Suppressor macrophage (primary cell): ENCODE measurements at regions not wholly inside any gene's neighbourhood (a gene's known extent, or its start where the extent isn't known, plus 50 kb on each side); places are given as distances from the start of the nearest gene placed in this dataset.

Experiments
- DNase-seq, 4 experiments: peaks; one replicate each; pipeline ENCODE4 v3.0.0-alpha.2; 2020 to 2022

DNA sequence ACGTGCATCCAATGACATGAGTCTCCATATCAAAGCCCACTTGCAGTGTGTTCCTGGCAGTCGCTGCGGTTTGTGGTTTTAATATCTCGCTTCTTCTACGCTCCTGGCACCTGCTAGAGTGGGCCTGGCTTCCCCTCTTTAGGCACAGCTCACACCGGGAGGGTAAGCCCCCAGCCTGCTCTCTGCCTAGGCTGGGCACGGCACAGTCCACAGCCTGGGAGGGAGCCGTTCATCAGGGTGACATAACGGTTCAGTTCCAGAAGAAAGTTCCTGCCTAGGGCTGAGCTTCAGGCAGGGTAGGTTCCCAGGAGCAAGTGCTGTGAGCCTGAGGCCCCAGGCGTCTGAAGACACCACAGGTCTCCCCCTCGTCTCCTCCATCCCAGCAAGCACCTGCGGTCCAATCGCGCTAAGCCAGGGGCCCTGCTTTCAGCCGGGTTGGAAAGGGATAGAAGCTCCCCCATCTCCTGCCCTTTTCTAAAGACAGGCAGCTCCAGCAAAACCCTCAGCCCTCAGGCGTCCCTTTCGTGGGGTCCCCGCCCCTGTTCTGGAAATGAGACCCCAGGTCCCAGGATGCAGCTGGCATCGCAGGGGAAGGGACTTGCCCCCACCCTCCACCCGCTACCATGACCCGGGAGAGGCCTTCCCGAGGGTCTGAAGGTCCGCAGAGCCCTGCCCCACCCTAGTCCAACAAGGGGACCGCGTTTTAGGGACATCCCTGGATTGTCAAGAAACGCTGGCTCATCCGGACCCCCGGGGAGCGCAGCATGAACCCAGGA, 121.6 kb upstream of the ZNF507 start:
- no peak for DNase-seq

DNA sequence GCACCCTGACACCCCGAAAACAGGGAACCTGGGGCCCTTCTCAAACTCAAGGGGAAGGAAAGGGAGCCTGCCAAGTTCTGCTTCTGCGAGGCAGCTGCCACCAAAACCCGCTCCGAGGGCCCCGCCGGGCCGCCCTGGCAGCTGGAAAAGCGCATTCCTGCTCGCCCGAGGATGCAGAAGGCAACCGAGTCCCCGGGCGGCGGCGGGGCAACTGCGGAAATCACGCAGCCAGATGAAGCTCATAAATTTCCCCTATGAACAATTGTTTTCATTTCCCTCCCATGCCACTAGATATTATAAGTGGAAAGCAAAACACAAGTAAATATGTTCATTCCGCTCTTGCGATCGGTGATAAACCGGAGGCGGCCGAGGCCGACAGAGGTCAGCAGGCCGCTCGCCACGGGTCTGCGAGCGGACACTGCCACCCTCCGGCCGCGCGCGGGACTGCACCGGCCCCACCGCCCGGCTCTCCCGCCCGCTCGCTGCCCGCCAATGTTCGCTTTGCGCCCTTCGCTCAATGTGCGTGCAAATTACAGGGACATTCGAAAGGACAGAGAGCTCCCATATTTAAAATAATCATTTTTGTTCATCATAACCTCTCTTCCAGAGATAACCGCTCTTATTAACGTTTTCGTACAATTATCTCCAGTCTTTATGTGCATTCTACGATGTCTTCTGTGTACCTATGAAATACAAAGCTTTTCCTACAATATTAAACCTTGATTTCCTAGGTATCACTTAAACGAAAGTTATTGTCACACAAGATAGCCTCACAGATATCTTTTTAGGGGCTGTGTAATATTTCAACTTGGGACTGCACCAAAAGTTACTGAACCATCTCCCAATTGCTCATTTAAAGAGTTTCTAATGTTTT, 120.8 kb upstream of the ZNF507 start:
- peak; percentile 65 to 86 (median 80) for DNase-seq

DNA sequence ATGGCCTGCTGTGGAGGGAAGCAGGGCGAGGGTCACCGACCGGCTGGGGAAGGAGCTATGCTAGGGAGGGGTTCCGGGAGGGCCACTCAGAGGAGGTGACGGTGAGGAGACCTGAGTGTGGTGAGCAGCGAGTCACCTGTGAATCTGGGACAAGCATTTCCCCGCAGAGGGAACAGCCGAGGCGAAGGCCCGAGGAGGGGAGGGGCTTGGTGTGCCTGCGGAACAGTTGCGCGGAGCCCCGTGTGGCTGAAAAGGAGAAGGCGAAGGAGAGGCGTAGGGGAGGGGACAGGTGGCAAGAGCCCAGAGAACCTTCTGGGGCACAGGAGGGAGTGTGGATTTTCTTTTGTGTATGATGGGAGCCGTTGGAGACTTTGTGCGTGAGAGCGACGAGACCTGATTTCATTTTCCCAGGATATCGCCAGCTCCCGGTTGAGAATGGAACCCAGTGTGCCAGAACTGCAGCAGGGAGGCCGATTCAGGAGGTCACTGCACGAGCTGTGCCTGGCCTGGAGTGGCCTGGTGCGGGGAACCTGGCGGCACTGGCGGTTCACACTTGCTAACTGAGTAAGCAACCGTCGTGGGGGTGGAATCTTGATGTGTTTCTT, 117.7 kb upstream of the ZNF507 start:
- no peak for DNase-seq

DNA sequence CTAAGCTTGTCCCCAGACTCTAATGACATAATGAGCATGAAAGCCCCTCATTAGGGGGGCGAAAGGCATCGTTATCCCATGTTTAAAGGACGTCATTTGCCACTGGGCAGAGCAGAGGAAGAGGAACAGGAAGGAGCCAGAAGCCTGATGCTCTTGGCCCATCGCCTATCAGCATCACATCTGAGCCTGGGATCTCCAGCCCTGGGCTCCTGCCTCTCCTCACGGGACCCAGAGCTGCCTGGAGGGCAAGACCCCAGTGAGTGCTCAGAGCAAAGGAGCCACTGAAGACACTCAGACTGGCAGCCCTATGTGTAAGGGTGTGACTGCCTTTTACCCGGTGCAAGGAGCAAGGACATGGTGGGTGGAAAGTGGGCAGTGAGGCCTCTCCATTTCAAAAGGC, 115.0 kb upstream of the ZNF507 start:
- DNase-seq: no peak

DNA sequence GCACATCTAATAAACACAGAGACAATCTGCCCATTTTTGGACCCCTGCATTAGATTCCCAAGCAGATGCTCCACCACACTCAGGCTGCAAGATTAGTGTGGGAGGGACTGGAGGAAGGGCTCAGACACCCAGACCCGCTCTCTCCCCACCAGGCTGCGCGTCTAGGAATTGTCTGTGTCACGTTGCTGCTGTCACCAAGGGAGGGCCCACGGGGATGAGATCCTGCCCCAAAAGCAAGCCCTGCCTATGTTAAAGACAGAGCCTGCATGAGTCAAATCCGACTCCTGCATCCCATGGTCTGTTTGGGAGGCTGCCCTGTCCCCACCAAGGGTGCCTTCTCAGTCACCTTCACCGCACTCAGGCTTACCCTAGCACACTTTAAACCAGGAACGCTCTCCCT, 114.4 kb upstream of the ZNF507 start:
- no peak for DNase-seq

DNA sequence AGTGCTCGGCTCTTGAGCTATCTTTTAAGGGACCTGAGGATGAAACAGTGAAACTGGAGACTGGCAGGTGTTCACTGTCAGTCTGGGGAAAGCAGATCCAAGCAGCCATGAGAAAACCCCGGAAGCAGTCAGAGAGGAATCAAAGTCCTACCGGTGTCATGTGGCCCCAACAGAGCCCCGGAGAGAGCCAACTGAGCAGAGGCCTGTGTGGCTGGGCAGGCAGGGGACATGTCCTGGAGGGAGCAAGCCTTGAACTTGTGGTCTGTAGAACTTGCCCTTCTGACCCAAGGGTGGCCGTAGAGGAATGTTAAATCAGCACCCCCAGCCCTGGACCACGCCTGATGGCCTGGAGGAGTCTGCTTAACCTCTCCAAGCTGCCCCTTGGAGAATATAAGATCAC, 113.7 kb upstream of the ZNF507 start:
- no peak for DNase-seq

DNA sequence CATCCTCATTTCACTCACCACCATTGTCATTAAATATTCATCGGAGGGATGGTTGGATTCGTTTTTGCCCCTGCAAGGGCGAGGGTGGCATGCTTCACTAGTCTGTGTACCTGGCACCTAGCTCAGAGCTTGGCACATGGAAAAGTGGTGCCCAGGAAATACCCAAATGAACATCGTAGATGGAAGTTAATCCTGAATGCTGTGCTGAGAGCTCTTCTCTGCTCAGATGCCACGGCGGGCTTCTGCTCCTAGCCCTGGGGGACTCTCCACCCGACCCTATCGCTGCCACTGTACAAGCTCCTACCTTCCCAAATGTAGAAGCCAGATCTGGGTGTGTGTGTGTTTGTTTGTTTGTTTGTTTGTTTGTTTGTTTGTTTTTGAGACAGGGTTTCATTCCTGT, 113.0 kb upstream of the ZNF507 start:
- no peak for DNase-seq

DNA sequence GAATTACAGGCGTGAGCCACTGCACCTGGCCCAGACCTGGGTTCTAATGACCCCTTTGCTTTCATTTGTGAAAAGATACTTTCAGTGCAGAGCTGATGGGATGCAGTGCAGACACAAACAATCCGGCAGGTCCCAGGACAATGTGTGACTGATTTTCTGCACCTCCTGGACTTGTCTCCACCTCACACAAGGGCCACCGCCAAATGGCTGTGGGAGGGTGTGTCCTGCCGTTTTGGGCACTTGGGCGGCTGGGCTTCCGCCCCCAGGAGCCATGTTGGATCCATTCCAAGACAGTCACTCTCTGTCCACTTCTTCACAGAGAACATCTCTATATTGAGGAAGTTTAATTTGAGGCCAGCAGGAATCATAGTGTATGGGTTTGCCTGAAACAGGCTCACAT, 112.3 kb upstream of the ZNF507 start:
- peak in 3 of 4 experiments; percentile 10 to 22 (median 17) for DNase-seq

DNA sequence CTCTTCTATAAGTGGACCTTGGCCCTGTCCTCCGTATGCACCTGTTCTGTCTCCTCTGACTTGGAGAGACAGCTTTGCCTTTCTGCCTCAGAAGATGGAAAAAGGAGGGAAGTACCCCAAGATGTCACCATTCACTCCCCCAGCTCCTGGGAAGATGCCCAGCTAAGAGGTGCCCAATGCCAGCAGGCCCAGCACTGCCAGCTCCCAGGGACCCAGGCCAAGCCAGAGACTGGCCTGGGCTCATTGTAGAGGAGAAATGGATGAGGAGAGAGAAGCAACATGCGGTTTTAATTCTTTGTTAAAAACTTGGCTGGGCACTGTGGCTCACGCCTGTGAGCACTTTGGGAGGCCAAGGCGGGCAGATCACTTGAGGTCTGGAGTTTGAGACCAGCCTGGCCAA, 111.5 kb upstream of the ZNF507 start:
- no peak for DNase-seq

DNA sequence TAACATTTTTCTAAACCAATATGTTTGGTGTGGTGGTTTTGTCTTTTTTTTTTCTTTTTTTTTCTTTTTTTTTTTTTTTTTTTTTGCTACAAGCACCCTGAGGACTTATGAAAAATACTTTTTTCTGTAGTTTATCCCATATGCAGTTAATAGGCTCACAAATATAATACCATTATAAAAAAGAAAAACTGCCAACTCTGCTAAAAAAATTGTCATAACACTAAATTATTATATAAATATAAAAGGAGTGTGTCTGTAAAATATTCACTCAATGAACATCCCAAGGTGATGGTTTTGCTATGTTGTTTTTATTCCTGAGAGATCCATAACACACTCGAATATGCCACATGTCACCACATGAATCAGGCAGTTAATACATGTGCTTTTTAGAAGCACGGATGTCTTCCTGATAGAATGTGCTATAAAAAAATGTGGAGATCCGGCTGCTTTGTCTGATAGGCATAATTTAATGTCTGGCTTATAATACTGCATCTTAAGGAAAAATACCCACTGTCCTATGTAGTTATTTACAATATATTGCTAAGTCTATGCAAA, 110.7 kb upstream of the ZNF507 start:
- no peak for DNase-seq

DNA sequence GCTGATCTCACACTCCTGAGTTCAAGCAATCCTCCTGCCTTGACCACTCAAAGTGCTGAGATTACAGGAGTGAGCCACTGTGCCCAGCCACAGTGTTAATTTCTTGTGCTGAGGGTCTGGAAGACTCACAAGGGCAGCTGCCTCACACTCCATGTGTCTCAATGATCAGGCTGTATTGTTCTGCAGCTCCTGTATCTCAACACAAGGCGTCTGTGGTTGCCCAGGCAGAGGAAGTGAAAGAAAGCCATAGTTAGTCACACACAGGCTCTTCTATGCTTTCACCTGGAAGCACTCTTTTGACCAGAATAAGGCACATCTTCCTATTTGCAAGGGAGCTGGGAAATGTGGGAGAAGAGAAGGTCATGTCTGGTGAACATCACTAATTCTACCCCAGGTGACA, 107.3 kb upstream of the ZNF507 start:
- DNase-seq: peak in 3 of 4 experiments; percentile 9 to 38 (median 13)

DNA sequence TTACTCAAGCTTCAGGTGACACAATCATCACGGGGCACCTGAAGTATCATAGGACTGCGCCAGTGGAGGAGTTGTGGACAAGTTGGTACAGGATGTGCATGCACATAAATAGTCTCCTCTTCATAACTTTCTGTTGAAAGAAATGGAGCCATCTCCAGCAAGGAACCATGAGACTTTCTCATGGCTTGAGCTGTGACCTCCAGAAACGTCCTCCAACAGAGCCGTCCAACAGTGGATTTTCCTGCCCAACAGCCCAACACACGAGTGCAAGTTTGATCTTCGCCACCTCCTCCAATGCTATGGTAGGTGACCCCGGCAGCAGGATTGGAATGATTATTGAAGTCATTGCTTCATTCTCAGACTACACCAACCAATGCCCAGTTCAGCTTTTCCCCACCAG, 105.1 kb upstream of the ZNF507 start:
- DNase-seq: no peak

DNA sequence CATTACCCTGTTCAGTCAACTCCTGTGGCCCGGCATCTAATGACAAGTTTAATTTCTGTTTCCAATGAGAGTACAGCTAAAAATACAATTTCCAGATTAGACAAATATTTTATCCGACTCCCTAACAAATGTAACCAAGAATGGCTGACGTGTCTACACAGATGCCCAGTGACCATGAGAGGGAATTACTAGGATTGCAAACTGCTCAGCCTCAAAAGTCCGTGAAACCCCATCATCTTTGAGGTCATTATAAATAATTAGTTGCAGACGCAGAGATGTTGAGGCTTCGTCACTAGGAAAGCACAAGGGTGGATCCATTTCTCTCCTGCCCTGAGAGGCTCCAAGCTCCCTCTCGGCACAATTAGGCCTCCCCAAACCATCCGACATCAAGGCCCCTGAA, 104.1 kb upstream of the ZNF507 start:
- no peak for DNase-seq

DNA sequence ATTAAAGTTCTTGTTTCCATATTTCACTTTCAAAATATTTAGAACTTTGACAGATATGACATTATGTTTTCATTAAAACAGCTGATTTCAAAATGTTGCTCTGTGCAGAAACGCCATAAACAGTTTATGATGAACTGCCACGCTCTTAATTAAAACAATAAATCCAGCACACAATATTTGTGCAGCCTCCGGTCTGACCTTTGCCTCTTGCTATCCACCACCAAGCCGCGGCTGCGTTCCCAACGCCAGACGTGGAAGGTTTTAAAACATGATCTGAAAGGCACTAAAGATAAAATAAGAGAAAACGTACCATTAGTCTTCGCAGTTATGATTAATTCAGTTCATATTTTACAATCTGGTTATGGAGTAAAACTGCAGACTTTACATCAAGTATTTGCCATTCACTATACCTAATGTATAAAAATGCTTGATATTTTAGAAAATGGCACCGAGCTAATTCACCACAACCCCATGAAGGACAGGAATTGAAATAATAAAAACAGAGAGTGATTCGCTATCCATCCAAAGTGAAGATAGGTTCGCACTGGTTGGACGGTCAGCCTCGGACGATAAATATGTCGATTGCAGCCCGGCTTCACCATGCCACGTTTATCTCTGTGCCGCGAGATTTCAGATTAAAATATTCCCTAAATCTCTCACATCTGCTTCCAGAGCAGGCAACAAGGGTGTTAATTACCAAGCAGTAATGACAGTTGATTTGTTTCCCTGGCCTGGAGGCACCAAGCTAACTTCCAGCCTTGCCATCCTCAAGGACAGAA, 103.3 kb upstream of the ZNF507 start:
- no peak for DNase-seq

DNA sequence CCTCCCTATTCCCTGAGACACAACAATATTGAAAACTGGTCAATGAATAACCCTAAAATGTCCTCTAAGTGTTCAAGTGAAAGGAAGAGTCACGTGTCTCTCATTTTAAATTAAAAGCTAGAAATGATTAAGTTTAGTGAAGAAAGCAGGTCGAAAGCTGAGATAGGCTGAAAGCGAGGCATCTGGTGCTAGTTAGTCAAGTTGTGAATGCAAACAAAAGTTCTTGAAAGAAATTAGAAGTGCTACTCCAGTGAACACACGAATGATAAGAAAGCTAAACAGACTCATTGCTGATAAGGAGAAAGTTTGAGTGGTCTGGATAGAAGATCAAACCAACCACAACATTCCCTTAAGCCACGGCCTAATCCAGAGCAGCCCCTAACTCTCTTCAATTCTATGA, 99.4 kb upstream of the ZNF507 start:
- DNase-seq: no peak

DNA sequence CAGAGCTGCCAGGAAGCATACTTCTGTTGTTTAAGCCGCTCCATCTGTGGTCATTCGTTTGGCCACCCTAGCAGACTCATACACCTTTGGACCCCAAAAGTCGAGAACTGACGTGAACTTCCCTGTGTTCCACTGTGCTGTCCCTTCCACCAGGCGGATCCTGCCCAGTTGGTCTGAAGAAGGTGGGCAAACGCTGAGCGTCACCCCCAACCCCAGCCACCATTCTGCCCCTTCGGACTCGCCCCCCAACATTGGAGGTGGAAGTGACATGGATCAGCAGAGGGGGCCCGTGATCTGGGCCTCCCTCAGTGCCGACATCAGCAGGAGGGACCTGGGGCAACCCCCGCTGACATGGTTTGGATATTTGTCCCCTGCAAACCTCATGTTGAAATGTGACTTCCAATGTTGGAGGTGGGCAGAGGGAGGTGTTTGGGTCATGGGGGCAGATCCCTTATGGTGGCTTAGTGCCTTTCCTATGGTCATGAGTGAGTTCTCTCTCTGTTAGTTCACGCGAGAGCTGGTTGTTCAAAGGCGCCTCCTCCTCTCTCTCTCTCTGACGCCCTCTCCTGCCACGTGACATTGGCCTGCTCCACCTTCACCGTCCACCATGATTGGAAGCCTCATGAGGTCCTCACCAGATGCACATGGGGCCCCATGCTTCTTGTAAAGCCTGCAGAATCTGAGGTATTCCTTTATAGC, 93.6 kb upstream of the ZNF507 start:
- DNase-seq: no peak

DNA sequence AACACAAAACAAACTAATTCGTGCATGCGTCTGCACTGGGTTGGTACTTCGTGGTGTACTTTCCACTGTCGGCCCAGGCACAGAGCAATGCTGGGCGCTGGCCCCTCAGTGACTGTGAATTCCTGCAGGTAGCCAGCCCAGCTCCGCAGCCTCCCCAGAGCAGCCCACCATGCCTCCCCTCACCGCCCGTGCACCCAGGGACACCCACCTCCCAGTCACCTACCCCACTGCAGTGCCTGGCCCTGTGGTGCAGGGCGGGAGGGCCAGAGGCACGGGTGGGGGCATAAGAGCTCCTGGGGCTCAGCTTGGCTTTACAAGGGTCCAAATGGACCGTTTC, 93.1 kb upstream of the ZNF507 start:
- no peak for DNase-seq

DNA sequence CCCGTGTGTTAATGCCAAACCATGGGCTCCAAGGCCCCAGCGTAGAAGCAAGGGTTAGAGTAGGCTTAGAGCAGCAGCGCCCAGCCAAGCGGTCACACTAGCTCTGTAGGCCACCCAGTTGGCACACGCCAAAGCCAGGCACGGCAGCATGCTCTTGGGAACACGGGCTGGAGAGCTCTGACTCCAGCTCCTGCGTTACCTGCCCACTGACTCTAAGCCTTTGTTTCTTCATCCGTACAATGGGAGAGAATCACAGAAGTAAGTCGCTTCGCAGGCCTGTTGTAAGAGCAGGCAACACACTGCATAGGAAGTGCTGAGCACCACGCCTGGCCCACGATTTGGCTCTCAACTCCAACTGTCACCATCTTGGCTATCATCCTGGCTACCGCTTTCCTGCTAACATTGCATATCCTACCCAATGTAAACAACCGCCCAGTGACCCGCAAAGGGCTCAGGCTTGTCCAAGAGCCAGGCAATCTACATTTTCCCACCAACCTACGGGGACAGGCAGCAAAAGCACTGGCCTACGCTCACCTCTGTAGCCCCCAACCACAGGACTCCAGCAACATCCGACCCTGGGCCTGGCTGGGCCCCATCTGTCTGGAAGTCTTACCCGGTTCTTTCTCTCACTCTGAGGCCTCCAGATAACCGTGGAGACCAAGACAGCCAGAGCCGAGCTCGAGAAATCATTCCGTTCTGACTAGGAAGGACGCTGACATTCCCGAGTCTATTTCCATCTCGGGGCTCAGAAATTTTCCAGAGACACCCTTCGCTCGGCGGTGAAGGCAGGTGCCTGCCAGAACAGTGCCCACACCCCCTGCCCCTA, 91.5 kb upstream of the ZNF507 start:
- DNase-seq: no peak

DNA sequence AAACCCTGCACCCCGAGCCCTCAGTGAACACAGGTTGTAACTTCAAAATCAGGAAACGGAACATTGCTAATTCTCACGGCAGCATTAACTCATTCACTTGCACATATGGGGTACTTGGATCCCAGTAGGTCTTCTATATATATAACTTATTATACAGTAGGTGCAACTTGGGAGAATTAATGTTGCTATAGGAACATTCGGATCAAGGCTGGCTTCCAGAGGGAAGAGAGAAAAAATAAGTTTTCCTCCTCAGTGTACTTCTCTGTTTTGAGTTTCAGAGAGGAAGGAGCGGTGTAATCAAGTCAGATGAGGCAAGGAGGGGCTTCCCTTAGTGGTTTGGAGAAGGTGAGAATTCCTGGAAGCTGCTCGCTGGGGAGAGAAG, 90.9 kb upstream of the ZNF507 start:
- DNase-seq: peak in 3 of 4 experiments; percentile 5 to 33 (median 21)

DNA sequence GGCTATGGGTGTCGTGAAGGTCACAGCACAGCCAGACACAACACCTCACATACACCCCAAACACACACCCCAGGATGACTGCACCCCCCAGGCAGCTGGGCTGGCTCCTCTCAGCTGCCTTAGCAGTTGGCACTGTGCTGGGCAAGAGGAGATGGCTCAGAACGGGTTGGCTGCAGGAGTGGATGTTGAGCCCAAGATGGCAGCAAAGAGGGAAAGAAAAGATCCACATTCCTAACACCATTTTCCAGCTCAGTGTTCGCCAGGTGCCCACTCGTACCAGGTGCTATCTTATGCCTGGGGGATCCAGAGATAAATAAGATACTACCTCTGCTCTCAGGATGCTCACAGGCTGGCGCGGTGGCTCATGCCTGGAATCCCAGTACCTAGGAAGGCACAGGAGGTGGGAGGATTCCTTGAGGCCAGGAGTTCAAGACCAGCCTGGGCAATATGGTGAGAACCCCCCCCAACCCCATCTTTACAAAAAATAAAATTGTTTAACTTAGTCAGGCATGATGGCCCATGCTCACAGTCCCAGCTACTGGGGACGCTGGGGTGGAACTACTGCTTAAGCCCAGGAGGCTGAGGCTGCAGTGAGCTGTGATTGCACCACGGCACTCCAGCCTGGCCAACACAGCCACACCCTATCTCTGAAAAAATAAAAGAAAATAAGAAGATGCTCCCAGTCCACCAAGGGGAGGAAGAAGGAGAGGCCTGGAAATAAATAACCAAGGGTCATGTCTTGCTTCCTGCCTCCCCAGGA, 89.7 kb upstream of the ZNF507 start:
- DNase-seq: no peak
